Nephron progenitor cell (in vitro differentiated cells): ENCODE measurements at regions not wholly inside any gene's neighbourhood (a gene's known extent, or its start where the extent isn't known, plus 50 kb on each side); places are given as distances from the start of the nearest gene placed in this dataset.

Experiments used
- DNase-seq: peaks from one replicate; pipeline ENCODE4 v3.0.0; 2021
- H3K27ac Mint-ChIP-seq: 2 replicates; pipeline ENCODE4 v1.8.0; 2021; ENCODE audit warnings: mild to moderate bottlenecking, moderate library complexity, mixed read lengths
- H3K27me3 Mint-ChIP-seq: 2 replicates; pipeline ENCODE4 v1.8.0; 2021; ENCODE audit warnings: mild to moderate bottlenecking, low read depth, mixed read lengths; ENCODE audit not compliant: poor library complexity
- H3K36me3 Mint-ChIP-seq: 2 replicates; pipeline ENCODE4 v1.8.0; 2021; ENCODE audit warnings: low read depth, mixed read lengths
- H3K4me1 Mint-ChIP-seq: 2 replicates; pipeline ENCODE4 v1.8.0; 2021; ENCODE audit warnings: mixed read lengths
- H3K4me3 Mint-ChIP-seq: 2 replicates; pipeline ENCODE4 v1.8.0; 2021; ENCODE audit warnings: mild to moderate bottlenecking, moderate library complexity, mixed read lengths
- H3K9me3 Mint-ChIP-seq: 2 replicates; pipeline ENCODE4 v1.8.0; 2021; ENCODE audit warnings: mild to moderate bottlenecking, moderate library complexity, mixed read lengths
- CTCF ChIP-seq: fragments of 200-600 bp; sonication (generic); IDR thresholded peaks from 2 replicates; pipeline ENCODE4 v1.5.0; 2021; ENCODE audit warnings: antibody characterized with exemption

- DNase-seq = no peak
- H3K27ac Mint-ChIP-seq = no peak overlapping the region
- H3K4me3 Mint-ChIP-seq = no peak overlapping the region
- H3K4me1 Mint-ChIP-seq = peaks cover 18% of the 10 kb centered on the region
- no peak for TF ChIP-seq CTCF
- H3K9me3 Mint-ChIP-seq = peaks cover 10% of the 10 kb centered on the region
- H3K27me3 Mint-ChIP-seq = no peaks in the 10 kb centered on the region
- H3K36me3 Mint-ChIP-seq = no peaks in the 10 kb centered on the region
Observed at GRCh38 chrX:84710611-84711010, 208.4 kb upstream of the HDX start.

- Mint-ChIP-seq H3K4me3 (no peak overlapping the region), H3K27me3 (no peaks in the 10 kb centered on the region), H3K36me3 (no peaks in the 10 kb centered on the region), H3K4me1 (peaks cover 18% of the 10 kb centered on the region), H3K27ac (no peak overlapping the region), H3K9me3 (peaks cover 15% of the 10 kb centered on the region)
- TF ChIP-seq CTCF = no peak
- DNase-seq = no peak
Observed at GRCh38 chrX:84712621-84713020, 210.4 kb upstream of the HDX start.

- no peak for TF ChIP-seq CTCF
- Mint-ChIP-seq H3K4me3 (no peak overlapping the region), H3K36me3 (no peaks in the 10 kb centered on the region), H3K4me1 (peaks cover under 1% of the 10 kb centered on the region), H3K9me3 (peaks cover 18% of the 10 kb centered on the region), H3K27ac (no peak overlapping the region), H3K27me3 (no peaks in the 10 kb centered on the region)
- no peak for DNase-seq
Observed at GRCh38 chrX:84715315-84715714, 213.1 kb upstream of the HDX start.

GRCh38 chrX:84717343-84717742 is 215.1 kb upstream of the HDX start:
- no peak for TF ChIP-seq CTCF
- Mint-ChIP-seq H3K4me3 (no peak overlapping the region), H3K27ac (no peak overlapping the region), H3K9me3 (peaks cover 18% of the 10 kb centered on the region), H3K36me3 (no peaks in the 10 kb centered on the region), H3K27me3 (no peaks in the 10 kb centered on the region), H3K4me1 (no peaks in the 10 kb centered on the region)
- DNase-seq = no peak

GRCh38 chrX:84721416-84721815 is 219.2 kb upstream of the HDX start:
- peaks cover 5% of the 10 kb centered on the region for H3K4me1 Mint-ChIP-seq
- no peaks in the 10 kb centered on the region for H3K27me3 Mint-ChIP-seq
- no peaks in the 10 kb centered on the region for H3K36me3 Mint-ChIP-seq
- H3K27ac Mint-ChIP-seq = no peak overlapping the region
- DNase-seq = no peak
- no peak for TF ChIP-seq CTCF
- H3K4me3 Mint-ChIP-seq = no peak overlapping the region
- peaks cover 30% of the 10 kb centered on the region for H3K9me3 Mint-ChIP-seq

- Mint-ChIP-seq H3K36me3 (no peaks in the 10 kb centered on the region), H3K9me3 (peaks cover 23% of the 10 kb centered on the region), H3K27me3 (no peaks in the 10 kb centered on the region), H3K4me1 (peaks cover 5% of the 10 kb centered on the region), H3K27ac (no peak overlapping the region), H3K4me3 (peak overlapping the region; percentile 21)
- no peak for TF ChIP-seq CTCF
- no peak for DNase-seq
Observed at GRCh38 chrX:84724576-84724975, 222.3 kb upstream of the HDX start.
